GM20000 (cell line): ENCODE measurements at regions not wholly inside any gene's neighbourhood (a gene's known extent, or its start where the extent isn't known, plus 50 kb on each side); places are given as distances from the start of the nearest gene placed in this dataset.

Experiments
- DNase-seq: peaks from one replicate; pipeline ENCODE4 v3.0.0; 2012; ENCODE audit warnings: low spot score
- TF ChIP-seq, protein P1 (sequence below): IDR thresholded peaks from 2 replicates; pipeline ENCODE4 v1.5.1; 2012; ENCODE audit warnings: mild to moderate bottlenecking, control low read depth; ENCODE audit errors: extremely low read depth, missing control alignments

DNA sequence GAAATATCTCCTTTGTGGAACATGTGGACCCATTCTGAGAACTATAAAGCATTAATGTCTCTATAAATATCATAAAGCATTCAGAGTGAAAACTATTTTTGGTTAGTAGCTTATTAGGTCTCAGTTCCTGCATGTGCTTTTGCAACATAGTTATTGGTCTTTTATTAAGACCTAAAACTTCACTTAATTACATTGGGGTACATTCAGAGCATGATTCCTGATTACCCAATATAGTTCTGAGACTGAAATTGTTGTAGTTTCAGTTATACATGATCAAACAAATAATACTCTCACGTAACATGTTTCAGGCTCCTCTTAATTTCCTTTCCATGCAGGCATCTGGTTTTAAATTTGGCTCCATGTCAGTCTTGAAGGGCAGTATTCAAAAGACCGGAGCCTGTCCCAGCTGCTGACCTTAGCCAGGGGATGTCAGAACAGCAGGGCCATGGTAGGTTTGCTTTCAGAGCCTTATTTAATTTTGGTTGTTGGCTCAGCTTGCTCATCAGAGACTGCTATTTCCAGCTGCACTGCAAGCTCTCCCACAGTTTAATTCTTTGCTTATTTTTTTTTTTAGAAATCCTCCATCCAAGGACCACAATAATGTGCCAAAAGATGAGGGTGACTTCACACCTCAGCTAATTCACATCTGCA is 447.8 kb upstream of the FZD8 start:
- no peak for DNase-seq
- TF ChIP-seq, protein P1, sequence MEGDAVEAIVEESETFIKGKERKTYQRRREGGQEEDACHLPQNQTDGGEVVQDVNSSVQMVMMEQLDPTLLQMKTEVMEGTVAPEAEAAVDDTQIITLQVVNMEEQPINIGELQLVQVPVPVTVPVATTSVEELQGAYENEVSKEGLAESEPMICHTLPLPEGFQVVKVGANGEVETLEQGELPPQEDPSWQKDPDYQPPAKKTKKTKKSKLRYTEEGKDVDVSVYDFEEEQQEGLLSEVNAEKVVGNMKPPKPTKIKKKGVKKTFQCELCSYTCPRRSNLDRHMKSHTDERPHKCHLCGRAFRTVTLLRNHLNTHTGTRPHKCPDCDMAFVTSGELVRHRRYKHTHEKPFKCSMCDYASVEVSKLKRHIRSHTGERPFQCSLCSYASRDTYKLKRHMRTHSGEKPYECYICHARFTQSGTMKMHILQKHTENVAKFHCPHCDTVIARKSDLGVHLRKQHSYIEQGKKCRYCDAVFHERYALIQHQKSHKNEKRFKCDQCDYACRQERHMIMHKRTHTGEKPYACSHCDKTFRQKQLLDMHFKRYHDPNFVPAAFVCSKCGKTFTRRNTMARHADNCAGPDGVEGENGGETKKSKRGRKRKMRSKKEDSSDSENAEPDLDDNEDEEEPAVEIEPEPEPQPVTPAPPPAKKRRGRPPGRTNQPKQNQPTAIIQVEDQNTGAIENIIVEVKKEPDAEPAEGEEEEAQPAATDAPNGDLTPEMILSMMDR = no peak

DNA sequence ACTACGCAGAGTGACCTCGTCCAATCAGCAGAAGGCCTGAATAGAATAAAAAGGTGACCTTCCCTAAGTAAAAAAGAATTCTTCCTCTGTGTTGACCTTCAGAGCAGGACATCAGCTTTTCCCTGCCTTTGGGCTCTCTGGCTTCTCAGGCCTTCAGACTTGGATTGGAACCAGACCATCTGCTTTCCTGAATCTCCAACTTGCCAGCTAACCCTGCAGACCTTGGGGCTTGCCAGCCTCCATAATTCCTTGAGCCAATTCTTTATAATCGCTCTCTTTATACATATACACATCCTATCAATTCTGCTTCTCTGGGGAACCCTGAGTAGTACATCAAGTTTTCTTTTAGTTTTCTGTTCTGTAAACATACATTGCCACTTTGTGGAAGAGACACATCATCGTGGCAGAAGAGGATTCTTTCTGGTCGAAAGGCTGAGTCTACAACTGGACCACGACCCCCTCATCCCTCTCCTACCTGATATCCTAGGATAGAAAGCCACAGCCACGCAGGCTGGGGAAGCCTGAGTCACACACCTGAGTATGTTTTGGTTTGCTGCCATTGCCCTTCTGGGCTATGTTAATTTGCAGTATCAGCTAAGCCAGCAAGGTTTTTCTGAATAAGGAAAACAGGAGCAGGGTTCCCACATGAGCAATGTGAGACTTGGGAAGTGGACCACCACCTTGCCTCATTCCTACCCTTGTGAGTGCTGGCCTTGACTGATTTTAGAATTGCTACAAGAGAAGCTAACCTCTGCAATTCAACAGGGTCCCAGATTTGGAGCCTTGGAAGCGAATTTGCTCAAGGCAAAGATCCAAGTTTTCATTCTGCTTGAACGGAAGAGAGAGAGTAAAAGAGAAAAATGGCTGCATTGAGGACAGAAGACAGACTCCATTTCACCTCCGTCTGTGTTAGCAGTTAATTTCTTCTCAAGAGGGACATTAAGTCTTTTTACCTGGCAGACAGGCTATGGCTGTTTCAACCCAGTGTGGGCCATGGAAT is 445.2 kb upstream of the FZD8 start:
- no peak for DNase-seq

DNA sequence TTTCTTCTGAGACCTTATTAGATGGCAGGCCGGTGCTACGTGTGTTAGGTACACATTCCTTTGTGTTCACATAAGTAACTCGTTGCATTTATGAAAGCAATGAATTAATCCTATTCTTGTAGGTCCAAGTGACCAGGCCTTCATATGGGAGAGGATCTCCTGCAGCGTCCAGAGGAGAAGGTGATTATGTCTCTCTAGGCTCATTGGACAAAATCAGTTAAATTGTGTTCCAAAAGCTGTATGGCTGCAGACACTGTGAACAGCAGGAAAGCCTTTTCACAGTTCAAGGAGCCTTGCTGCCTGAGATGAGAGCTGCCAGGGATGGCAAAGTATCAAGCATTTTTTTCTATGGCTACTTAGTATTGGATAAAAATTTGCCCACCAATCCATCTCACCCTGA is 433.1 kb upstream of the FZD8 start:
- no peak for DNase-seq
- TF ChIP-seq, protein P1 = no peak

More for the DNA sequence above, 445.2 kb upstream of the FZD8 start:
- TF ChIP-seq, protein P1 = no peak

DNA sequence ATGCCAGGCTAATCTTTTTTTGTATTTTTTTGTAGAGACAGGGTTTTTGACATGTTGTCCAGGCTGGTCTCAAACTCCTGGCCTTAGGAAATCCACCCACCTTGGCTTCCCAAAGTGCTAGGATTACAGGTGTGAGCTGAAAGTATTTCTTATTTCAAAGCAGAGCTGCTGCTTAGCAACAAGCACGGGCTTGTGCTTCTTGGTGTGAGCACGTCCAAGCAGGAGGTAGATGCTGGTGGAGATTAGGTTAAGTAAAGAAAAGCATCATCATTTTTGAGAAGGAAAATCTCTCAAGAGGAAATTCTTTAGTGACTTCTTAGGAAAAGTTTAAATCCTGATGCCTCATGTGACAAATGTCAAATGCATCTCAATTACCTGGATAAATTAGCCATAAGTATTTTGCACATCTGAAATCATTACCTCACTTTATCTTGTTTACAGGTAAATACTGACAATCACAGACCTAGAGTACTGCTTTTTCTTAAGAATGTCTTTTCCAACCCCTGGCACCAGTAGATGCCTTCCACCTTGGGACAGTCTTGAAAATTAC is 431.8 kb upstream of the FZD8 start:
- DNase-seq = no peak
- TF ChIP-seq, protein P1 = no peak

DNA sequence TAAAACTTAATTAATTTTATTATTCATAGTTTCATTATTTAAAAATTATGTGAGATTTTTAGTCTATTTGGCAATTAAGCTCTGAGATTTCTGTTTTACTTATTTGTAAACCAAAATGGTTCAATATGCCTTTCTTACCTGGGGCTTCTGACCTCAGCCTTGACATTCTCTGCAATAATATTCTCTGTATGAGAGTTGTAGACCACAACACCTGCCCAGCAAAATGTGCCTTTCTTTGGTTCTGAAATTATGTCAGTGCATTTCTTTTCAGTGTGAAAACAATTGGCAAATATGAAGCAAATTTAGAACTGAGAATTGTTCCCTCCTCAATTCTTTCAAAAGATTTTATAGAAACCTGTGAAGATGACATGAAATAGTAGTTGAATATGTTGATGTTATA is 426.4 kb upstream of the FZD8 start:
- DNase-seq = no peak
- TF ChIP-seq, protein P1 = no peak

DNA sequence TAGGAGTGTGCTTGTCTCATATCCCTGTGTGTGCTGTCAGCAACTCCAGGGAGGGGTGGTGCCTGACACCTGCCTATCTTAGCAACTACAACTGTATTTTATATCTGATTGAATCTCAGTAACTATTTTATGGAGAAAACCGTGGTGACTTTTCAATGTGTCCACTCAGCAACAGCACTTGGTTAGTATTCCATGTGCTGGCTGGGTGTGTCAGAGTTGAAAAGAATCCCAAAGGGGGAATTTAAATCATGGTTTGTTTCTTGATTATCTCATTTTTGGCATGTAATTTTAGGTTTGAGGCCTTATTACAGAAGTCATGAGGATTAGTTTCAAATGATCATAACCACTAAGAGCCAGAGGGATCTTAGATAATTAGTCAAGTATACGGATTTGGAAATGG is 425.7 kb upstream of the FZD8 start:
- TF ChIP-seq, protein P1 = no peak
- DNase-seq = no peak

DNA sequence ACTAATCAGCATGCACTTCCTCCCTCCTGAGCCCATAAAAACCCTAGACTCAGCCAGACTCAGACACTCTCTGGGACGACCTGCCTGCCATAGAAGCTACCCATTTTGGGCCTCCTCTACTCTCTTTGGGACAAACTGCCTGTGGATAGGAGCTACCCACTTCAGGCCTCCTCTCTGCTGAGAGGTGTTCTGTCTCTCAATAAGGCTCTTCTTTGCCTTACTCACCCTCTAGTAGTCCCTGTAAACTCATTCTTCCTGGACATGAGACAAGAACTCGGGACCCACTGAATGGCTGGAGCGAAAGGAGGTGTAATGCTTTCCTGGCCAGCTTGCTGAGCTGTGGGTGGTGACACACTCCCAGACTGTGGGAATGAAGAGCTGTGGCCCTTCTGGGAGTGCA is 424.8 kb upstream of the FZD8 start:
- TF ChIP-seq, protein P1 = no peak
- no peak for DNase-seq
